Lower leg skin (tissue), 3 donors: ENCODE measurements at regions not wholly inside any gene's neighbourhood (a gene's known extent, or its start where the extent isn't known, plus 50 kb on each side); places are given as distances from the start of the nearest gene placed in this dataset.

Experiments used
- POLR2A ChIP-seq, 2 donors: fragments of 450-650 bp; IDR thresholded peaks; one replicate each; pipeline ENCODE4 v1.6.1; 2016 to 2017; ENCODE audit warnings: antibody characterized with exemption in 2 of 2, mild to moderate bottlenecking in 1 of 2, moderate library complexity in 1 of 2
- TF ChIP-seq, protein P1 (sequence below), 3 donors: fragments of 450-650 bp; IDR thresholded peaks; one replicate each; pipeline ENCODE4 v1.5.1; 2016; ENCODE audit warnings: antibody characterized with exemption in 3 of 3, mild to moderate bottlenecking in 3 of 3, moderate library complexity in 2 of 3

DNA sequence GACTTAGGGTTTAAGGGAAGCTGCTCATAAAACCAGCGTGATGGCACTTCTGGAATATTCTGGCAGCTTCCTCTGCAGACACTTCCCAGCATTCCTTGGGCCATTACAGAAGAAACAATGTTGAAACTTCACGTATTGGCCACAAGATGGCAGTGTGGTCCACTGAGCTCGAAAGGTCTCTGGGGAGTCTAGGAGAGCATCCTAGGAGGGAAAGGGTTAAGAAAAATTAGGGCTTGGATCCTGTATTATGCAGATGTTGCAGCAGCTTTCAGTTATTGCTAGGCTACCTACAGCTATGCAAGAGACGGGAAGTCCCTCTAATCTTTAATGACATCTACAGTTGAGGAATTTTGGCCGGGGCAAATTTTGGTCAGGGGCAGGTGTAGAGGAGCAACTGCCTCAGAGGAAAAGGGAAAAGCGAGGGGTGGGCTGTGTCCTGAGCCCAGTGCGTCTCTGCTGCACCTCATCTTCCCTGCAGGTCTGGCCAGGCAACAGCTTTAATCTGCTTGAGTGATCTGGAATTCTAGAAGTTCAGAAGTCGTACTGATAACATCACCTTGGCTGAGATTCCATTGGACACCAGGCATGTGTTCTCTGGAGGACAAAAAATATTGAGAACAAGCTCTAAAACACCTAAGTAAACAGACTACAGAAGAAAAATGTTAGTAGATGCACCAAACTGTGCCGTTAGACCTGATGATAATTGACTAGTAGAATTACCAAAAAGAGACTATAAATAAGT is 220.8 kb upstream of the PRSS58 start:
- TF ChIP-seq, protein P1, sequence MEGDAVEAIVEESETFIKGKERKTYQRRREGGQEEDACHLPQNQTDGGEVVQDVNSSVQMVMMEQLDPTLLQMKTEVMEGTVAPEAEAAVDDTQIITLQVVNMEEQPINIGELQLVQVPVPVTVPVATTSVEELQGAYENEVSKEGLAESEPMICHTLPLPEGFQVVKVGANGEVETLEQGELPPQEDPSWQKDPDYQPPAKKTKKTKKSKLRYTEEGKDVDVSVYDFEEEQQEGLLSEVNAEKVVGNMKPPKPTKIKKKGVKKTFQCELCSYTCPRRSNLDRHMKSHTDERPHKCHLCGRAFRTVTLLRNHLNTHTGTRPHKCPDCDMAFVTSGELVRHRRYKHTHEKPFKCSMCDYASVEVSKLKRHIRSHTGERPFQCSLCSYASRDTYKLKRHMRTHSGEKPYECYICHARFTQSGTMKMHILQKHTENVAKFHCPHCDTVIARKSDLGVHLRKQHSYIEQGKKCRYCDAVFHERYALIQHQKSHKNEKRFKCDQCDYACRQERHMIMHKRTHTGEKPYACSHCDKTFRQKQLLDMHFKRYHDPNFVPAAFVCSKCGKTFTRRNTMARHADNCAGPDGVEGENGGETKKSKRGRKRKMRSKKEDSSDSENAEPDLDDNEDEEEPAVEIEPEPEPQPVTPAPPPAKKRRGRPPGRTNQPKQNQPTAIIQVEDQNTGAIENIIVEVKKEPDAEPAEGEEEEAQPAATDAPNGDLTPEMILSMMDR (IDR thresholded peaks at IDR 0.05), result no peak
- no peak for TF ChIP-seq POLR2A (IDR thresholded peaks at IDR 0.05)
